Mesendoderm (in vitro differentiated cells): ENCODE measurements at regions not wholly inside any gene's neighbourhood (a gene's known extent, or its start where the extent isn't known, plus 50 kb on each side); places are given as distances from the start of the nearest gene placed in this dataset.

ENCODE experiments used
- DNase-seq: peaks from one replicate; pipeline ENCODE4 v3.0.0; 2013
- H2AK5ac ChIP-seq: 2 replicates; pipeline ENCODE4 v1.6.1; 2013; ENCODE audit warnings: low read length, inconsistent platforms
- H2BK120ac ChIP-seq: 2 replicates; pipeline ENCODE4 v1.6.1; 2013; ENCODE audit warnings: low read depth, mild to moderate bottlenecking, low read length, moderate library complexity, mixed read lengths
- H2BK15ac ChIP-seq: replicated peaks from 2 replicates; pipeline ENCODE4 v1.6.1; 2013; ENCODE audit warnings: low read depth, mild to moderate bottlenecking, moderate library complexity
- H2BK5ac ChIP-seq: 2 replicates; pipeline ENCODE4 v1.6.1; 2013; ENCODE audit warnings: low read length, inconsistent platforms
- H3K18ac ChIP-seq: 2 replicates; pipeline ENCODE4 v1.6.1; 2013; ENCODE audit warnings: mild to moderate bottlenecking, low read length, mixed read lengths
- H3K23ac ChIP-seq: one replicate; pipeline ENCODE4 v1.6.1; 2013; ENCODE audit warnings: low read length
- H3K27ac ChIP-seq: 2 replicates; pipeline ENCODE4 v1.5.1; 2013; ENCODE audit warnings: low read depth, mild to moderate bottlenecking, inconsistent platforms, low read length, moderate library complexity
- H3K27me3 ChIP-seq: 2 replicates; pipeline ENCODE4 v1.6.1; 2013; ENCODE audit warnings: low read length, control low read depth, mild to moderate bottlenecking, inconsistent platforms; ENCODE audit not compliant: insufficient read depth, poor library complexity
- H3K36me3 ChIP-seq: 2 replicates; pipeline ENCODE4 v1.6.1; 2013; ENCODE audit warnings: low read length, inconsistent platforms; ENCODE audit not compliant: control insufficient read depth, insufficient read depth
- H3K4ac ChIP-seq: one replicate; pipeline ENCODE4 v1.6.1; 2013; ENCODE audit warnings: low read depth, mild to moderate bottlenecking, low read length, moderate library complexity
- H3K4me1 ChIP-seq: 2 replicates; pipeline ENCODE4 v1.6.1; 2013; ENCODE audit warnings: low read depth, low read length, inconsistent platforms; ENCODE audit not compliant: control insufficient read depth
- H3K4me2 ChIP-seq: 2 replicates; pipeline ENCODE4 v1.6.1; 2013; ENCODE audit warnings: low read length
- H3K4me3 ChIP-seq: 2 replicates; pipeline ENCODE4 v1.5.1; 2013; ENCODE audit warnings: mild to moderate bottlenecking, low read length
- H3K56ac ChIP-seq: one replicate; pipeline ENCODE4 v1.6.1; 2013; ENCODE audit warnings: low read length
- H3K79me1 ChIP-seq: 2 replicates; pipeline ENCODE4 v1.6.1; 2013; ENCODE audit warnings: low read length, inconsistent platforms
- H3K79me2 ChIP-seq: 2 replicates; pipeline ENCODE4 v1.6.1; 2013; ENCODE audit warnings: mild to moderate bottlenecking, low read length; ENCODE audit not compliant: control insufficient read depth, insufficient read depth
- H3K9ac ChIP-seq: 2 replicates; pipeline ENCODE4 v1.6.1; 2013; ENCODE audit warnings: low read length, inconsistent platforms
- H4K5ac ChIP-seq: one replicate; pipeline ENCODE4 v1.6.1; 2013; ENCODE audit warnings: low read length
- H4K8ac ChIP-seq: one replicate; pipeline ENCODE4 v1.6.1; 2013; ENCODE audit warnings: low read depth, mild to moderate bottlenecking, control low read depth, low read length, moderate library complexity
- WGBS: extraction: QIAGEN DNeasy Blood & Tissue Kit; methylation state at CpG from one replicate; pipeline ENCODE4 v1.1.7; 2013; ENCODE audit warnings: low lambda C conversion rate, missing lambda C conversion rate; ENCODE audit not compliant: insufficient coverage; ENCODE audit errors: extremely low coverage; 5-methylcytosine and 5-hydroxymethylcytosine counted together

DNA sequence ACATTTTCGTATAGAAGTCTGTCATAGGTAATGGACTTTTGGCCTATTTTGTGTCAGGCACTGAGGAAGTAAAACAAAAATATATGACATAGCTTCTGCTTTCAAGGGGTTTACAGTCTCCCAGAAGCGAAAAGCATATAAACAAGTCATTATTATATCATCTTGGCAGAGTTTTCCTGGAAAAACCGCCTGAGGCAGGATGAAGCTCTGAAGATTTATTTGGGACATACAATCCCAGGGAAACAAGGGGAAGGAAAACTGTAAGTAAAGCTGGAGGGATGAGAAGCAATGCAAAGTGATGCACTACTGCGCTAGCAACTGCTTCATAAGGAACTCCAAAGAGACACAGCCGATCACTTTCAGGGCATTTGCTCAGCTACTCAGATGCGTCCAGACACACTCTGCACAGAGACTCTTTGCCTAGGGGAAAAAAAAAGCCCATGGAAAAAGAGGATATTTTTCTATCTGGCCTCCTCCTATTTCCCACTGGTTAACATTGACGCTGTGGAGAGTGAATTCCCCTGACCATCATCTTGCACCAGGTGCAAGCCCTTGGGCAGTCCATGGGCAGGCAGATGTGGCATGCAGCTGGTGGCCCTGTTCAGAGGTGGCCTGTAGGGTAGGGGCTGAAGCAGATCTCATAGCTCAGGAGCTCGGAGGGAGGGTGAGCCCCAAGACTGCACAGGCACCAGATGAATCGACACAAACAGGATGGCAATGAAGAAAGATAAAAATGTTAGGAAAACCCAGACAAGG is 158.1 kb downstream of the METTL4 start:
- no peaks in the 10 kb centered on the region for H3K36me3 ChIP-seq
- no peak overlapping the region for H4K8ac ChIP-seq
- H2BK120ac ChIP-seq, result no peak overlapping the region
- no peak overlapping the region for H3K23ac ChIP-seq
- H3K4me1 ChIP-seq, result no peaks in the 10 kb centered on the region
- H3K79me2 ChIP-seq, result no peaks in the 10 kb centered on the region
- no peak overlapping the region for H3K18ac ChIP-seq
- WGBS, result no CpG with 5 or more reads among the region's 9 CpGs
- H3K56ac ChIP-seq, result no peak overlapping the region
- H4K5ac ChIP-seq, result no peak overlapping the region
- H3K9ac ChIP-seq, result no peak overlapping the region
- H3K4me2 ChIP-seq, result no peak overlapping the region
- H2AK5ac ChIP-seq, result no peak overlapping the region
- no peak overlapping the region for H3K4ac ChIP-seq
- no peak overlapping the region for H3K27ac ChIP-seq
- no peak overlapping the region for H2BK5ac ChIP-seq
- H3K27me3 ChIP-seq, result no peaks in the 10 kb centered on the region
- H3K4me3 ChIP-seq, result no peak overlapping the region
- no peak overlapping the region for H2BK15ac ChIP-seq
- H3K79me1 ChIP-seq, result no peaks in the 10 kb centered on the region
- DNase-seq, result no peak

DNA sequence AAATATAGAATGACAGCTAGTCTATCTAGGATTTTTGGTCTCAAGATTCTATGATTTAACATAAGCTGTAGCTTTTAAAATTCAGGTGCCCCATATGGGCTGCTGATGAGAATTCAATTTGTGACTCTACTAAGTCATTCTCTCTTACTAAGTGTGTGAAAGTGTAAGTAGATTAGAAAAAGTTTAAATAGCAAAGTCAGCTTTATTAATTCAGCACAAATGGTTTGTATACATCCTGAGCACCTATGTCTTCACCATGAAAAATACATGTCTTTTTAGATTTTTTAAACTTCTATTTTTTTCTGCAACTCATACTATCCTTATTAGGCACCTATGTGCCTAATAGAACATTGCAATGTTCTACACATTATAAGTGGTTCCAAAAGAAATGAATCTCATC is 157.1 kb downstream of the METTL4 start:
- Histone ChIP-seq H3K4me1 (no peaks in the 10 kb centered on the region), H3K56ac (no peak overlapping the region), H3K18ac (no peak overlapping the region), H3K4ac (no peak overlapping the region), H2BK5ac (no peak overlapping the region), H2BK120ac (no peak overlapping the region), H2AK5ac (no peak overlapping the region), H3K4me3 (no peak overlapping the region), H3K79me2 (no peaks in the 10 kb centered on the region), H3K27ac (no peak overlapping the region), H3K4me2 (no peak overlapping the region), H4K8ac (no peak overlapping the region), H3K9ac (no peak overlapping the region), H3K79me1 (no peaks in the 10 kb centered on the region), H3K36me3 (no peaks in the 10 kb centered on the region), H2BK15ac (no peak overlapping the region), H3K27me3 (no peaks in the 10 kb centered on the region), H3K23ac (no peak overlapping the region), H4K5ac (no peak overlapping the region)
- no peak for DNase-seq

DNA sequence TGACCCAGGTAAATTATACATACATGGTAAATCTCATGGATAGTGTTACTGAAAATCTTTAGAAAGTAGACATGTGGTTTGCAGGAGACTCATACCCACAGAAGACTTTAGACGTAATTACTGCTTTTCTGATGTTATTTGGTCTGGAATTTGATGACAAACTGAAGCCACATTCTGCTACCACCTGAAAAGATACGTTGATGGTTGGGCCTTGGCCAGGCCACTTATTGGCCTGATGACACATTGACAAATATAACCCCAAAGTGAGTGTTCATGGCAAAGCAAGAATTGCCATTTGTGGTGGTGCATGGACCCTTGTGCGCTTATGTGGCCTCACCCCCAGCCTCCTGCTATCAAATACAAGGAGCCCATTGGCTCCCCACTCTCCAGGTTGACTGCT is 155.6 kb downstream of the METTL4 start:
- no CpG with 5 or more reads among the region's 3 CpGs for WGBS
- no peak overlapping the region for H3K9ac ChIP-seq
- H3K79me1 ChIP-seq, result no peaks in the 10 kb centered on the region
- no peak overlapping the region for H3K4me3 ChIP-seq
- DNase-seq, result no peak
- no peaks in the 10 kb centered on the region for H3K36me3 ChIP-seq
- H3K23ac ChIP-seq, result no peak overlapping the region
- no peak overlapping the region for H2BK5ac ChIP-seq
- no peak overlapping the region for H3K27ac ChIP-seq
- no peak overlapping the region for H4K8ac ChIP-seq
- no peak overlapping the region for H3K18ac ChIP-seq
- no peak overlapping the region for H3K4ac ChIP-seq
- no peaks in the 10 kb centered on the region for H3K79me2 ChIP-seq
- no peaks in the 10 kb centered on the region for H3K4me1 ChIP-seq
- no peaks in the 10 kb centered on the region for H3K27me3 ChIP-seq
- H2BK15ac ChIP-seq, result no peak overlapping the region
- H2AK5ac ChIP-seq, result no peak overlapping the region
- no peak overlapping the region for H4K5ac ChIP-seq
- H2BK120ac ChIP-seq, result no peak overlapping the region
- H3K4me2 ChIP-seq, result no peak overlapping the region
- no peak overlapping the region for H3K56ac ChIP-seq

DNA sequence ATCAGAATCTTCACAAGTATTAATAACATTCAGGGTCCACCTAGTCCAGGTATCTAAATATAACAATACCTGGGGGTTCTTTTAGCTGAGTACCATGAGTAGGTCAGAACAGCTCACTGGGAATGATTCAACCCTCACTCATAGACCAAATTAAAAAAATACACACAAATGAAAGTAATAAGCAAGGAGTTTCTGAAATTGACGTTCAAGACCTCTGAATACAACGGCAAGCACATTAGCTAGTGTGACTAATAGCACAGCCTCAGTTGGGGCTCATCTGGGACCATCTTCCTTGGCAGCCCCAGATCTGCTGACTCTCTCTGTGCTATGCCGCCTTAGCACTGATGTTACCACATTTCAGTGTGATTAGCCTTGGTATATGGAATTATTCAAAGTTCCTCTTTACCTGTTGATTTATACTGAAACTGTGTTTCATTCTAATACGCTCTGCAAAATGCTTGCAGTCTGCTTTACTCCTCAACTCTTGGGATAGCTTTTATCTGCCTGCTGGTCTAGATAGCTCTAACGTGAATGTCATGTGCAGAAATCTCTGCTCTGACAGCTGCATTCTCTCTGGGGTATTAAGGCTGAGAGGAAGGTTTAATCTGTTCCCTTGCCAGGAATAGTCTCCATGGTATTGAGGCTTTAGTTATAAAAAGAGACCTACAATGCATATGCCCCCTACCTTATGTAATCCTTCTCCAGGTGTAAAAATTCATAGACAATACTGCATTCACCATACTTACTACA is 153.3 kb downstream of the METTL4 start:
- H2AK5ac ChIP-seq, result no peak overlapping the region
- H3K79me2 ChIP-seq, result no peaks in the 10 kb centered on the region
- no peak overlapping the region for H2BK15ac ChIP-seq
- WGBS, result no CpG with 5 or more reads among the region's 5 CpGs
- H3K23ac ChIP-seq, result no peak overlapping the region
- no peaks in the 10 kb centered on the region for H3K36me3 ChIP-seq
- no peaks in the 10 kb centered on the region for H3K79me1 ChIP-seq
- H4K5ac ChIP-seq, result no peak overlapping the region
- H3K4me3 ChIP-seq, result no peak overlapping the region
- H3K9ac ChIP-seq, result no peak overlapping the region
- no peak overlapping the region for H3K4ac ChIP-seq
- no peak overlapping the region for H2BK5ac ChIP-seq
- no peak overlapping the region for H3K18ac ChIP-seq
- H3K27me3 ChIP-seq, result no peaks in the 10 kb centered on the region
- no peak overlapping the region for H3K4me2 ChIP-seq
- H4K8ac ChIP-seq, result no peak overlapping the region
- DNase-seq, result no peak
- no peak overlapping the region for H3K56ac ChIP-seq
- no peak overlapping the region for H3K27ac ChIP-seq
- no peak overlapping the region for H2BK120ac ChIP-seq
- H3K4me1 ChIP-seq, result no peaks in the 10 kb centered on the region

DNA sequence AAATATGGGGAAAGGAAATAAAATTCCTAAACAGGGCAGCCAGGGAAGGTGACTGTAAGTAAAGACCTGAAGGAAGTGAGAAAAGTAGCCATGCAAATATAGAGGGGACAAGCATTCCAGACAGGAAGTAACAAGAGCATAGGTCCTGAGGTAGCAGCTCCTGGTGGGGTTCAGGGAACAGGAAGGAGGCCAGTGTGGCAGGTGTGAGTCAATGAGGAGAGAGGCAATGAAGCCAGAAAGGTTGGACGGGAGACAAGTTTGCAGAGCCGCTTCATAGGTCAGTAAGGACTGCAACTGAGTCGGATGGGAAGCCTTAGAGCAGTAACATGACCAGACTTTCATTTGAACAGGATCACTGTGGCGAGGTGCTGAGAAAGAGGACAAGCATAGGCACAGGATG is 150.9 kb downstream of the METTL4 start:
- no peak overlapping the region for H3K56ac ChIP-seq
- H3K36me3 ChIP-seq, result no peaks in the 10 kb centered on the region
- H3K4me3 ChIP-seq, result no peak overlapping the region
- H3K23ac ChIP-seq, result no peak overlapping the region
- no peak overlapping the region for H4K5ac ChIP-seq
- no peak overlapping the region for H3K9ac ChIP-seq
- H3K79me1 ChIP-seq, result no peaks in the 10 kb centered on the region
- no peak overlapping the region for H3K18ac ChIP-seq
- H2BK15ac ChIP-seq, result no peak overlapping the region
- H3K4me2 ChIP-seq, result no peak overlapping the region
- no peak overlapping the region for H2BK5ac ChIP-seq
- no peak overlapping the region for H4K8ac ChIP-seq
- no peak overlapping the region for H3K27ac ChIP-seq
- H2AK5ac ChIP-seq, result no peak overlapping the region
- no peak overlapping the region for H2BK120ac ChIP-seq
- H3K4ac ChIP-seq, result no peak overlapping the region
- no peaks in the 10 kb centered on the region for H3K79me2 ChIP-seq
- H3K27me3 ChIP-seq, result no peaks in the 10 kb centered on the region
- DNase-seq, result no peak
- WGBS, result no CpG with 5 or more reads among the region's 4 CpGs
- H3K4me1 ChIP-seq, result no peaks in the 10 kb centered on the region
